MCF 10A (cell line): ENCODE measurements at regions not wholly inside any gene's neighbourhood (a gene's known extent, or its start where the extent isn't known, plus 50 kb on each side); places are given as distances from the start of the nearest gene placed in this dataset.

Experiments
- BruUV-seq: library from RNA; stranded (reverse); fragments of 400-500 nt; replicated peaks from 2 replicates; lab custom pipeline; 2021; lab: Mats Ljungman, UMichigan
- CTCF ChIA-PET: fragments of 300-600 bp; sonication (Branson Sonifier 250); formaldehyde crosslinking; extraction: SDS; loops from one replicate; lab custom pipeline; 2021; ENCODE audit warnings: antibody characterized with exemption, inconsistent platforms; lab: Yijun Ruan, JAX
- POLR2A ChIA-PET: fragments of 300-600, 350-650 bp; sonication (Branson Sonifier 250); formaldehyde crosslinking; extraction: SDS; loops from one replicate; lab custom pipeline; 2020; ENCODE audit warnings: antibody characterized with exemption, inconsistent platforms; lab: Yijun Ruan, JAX
- DNase-seq: peaks from one replicate; pipeline ENCODE4 v3.0.0-alpha.2; 2018; ENCODE audit not compliant: unreplicated experiment
- H3K27ac Mint-ChIP-seq: one replicate; pipeline ENCODE4 v1.8.0; 2022; ENCODE audit warnings: mild to moderate bottlenecking, low read depth, mixed read lengths; ENCODE audit not compliant: unreplicated experiment
- H3K27me3 Mint-ChIP-seq: one replicate; pipeline ENCODE4 v1.8.0; 2022; ENCODE audit warnings: mixed read lengths; ENCODE audit not compliant: insufficient read depth, unreplicated experiment
- H3K36me3 Mint-ChIP-seq: one replicate; pipeline ENCODE4 v1.8.0; 2022; ENCODE audit warnings: mild to moderate bottlenecking, moderate library complexity, mixed read lengths; ENCODE audit not compliant: insufficient read depth, unreplicated experiment
- H3K4me1 Mint-ChIP-seq: one replicate; pipeline ENCODE4 v1.8.0; 2022; ENCODE audit warnings: mixed read lengths; ENCODE audit not compliant: insufficient read depth, unreplicated experiment
- H3K4me3 Mint-ChIP-seq: one replicate; pipeline ENCODE4 v1.8.0; 2022; ENCODE audit warnings: mild to moderate bottlenecking, moderate library complexity, mixed read lengths; ENCODE audit not compliant: unreplicated experiment
- H3K9me3 Mint-ChIP-seq: one replicate; pipeline ENCODE4 v1.8.0; 2022; ENCODE audit warnings: mixed read lengths; ENCODE audit not compliant: unreplicated experiment
- intact Hi-C: fragments of 100-400 bp; cut with micrococcal nuclease; formaldehyde crosslinking; loops from 2 replicates; pipeline ENCODE4 v1.14.1; 2022
- TF ChIP-seq, protein P1 (sequence below): fragments of 200-600 bp; IDR thresholded peaks from one replicate; pipeline ENCODE4 v1.8.0; 2022; ENCODE audit warnings: antibody characterized with exemption, mild to moderate bottlenecking; ENCODE audit not compliant: unreplicated experiment

DNA sequence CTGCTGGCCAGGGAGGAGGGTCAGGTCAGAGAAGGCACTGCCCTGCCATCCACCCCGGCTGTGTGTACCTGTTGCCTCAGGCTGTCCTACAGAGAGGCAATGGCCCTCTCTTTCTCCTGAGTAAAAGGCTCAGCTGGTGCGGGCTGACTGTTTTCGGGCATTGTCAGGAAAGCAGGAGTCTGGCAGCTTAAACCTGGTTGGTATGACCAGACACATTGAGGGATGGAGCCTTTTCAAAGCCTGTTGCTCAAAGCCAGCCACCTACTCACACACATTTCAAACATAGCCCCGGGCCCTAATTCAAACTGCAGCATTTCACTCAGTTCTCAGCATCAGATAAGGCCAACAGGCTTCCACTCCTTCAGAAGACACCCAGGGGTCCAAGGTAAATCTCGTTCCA lies 61.8 kb upstream of the PDX1 start:
- Mint-ChIP-seq H3K9me3 (no peaks in the 10 kb centered on the region), H3K36me3 (no peaks in the 10 kb centered on the region), H3K27ac (no peak overlapping the region), H3K4me1 (peaks cover 6% of the 10 kb centered on the region), H3K27me3 (no peaks in the 10 kb centered on the region), H3K4me3 (no peak overlapping the region)
- BruUV-seq: no TSS peak
- ChIA-PET POLR2A (no interaction called here), CTCF (interaction anchor here (1.3 kb wide), 1 partner anchor 11 kb away, joined by 3 read pairs; no protein-coding TSS in a partner anchor)
- TF ChIP-seq, protein P1, sequence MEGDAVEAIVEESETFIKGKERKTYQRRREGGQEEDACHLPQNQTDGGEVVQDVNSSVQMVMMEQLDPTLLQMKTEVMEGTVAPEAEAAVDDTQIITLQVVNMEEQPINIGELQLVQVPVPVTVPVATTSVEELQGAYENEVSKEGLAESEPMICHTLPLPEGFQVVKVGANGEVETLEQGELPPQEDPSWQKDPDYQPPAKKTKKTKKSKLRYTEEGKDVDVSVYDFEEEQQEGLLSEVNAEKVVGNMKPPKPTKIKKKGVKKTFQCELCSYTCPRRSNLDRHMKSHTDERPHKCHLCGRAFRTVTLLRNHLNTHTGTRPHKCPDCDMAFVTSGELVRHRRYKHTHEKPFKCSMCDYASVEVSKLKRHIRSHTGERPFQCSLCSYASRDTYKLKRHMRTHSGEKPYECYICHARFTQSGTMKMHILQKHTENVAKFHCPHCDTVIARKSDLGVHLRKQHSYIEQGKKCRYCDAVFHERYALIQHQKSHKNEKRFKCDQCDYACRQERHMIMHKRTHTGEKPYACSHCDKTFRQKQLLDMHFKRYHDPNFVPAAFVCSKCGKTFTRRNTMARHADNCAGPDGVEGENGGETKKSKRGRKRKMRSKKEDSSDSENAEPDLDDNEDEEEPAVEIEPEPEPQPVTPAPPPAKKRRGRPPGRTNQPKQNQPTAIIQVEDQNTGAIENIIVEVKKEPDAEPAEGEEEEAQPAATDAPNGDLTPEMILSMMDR: no peak
- DNase-seq: no peak
- intact Hi-C loops: no loop called here

DNA sequence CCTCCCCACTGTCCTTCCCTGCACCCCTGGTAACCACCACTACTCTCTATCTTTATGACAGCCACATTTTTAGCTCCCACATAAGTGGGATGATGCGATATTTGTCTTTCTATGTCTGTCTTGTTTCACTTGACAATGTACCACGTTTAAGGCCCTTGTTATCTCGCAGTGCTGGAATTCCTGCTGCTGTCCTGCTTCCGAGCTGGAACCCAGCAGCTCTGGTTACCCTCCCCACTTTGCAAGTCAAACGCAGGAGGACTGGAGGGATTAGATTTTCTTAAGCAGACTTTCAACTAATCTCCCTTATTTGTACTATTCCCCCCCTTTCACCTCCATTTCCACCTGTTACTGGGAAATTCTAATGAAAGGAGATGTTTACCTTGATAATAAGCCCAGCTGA lies 59.1 kb upstream of the PDX1 start:
- BruUV-seq: no TSS peak
- Mint-ChIP-seq H3K27me3 (no peaks in the 10 kb centered on the region), H3K27ac (no peak overlapping the region), H3K9me3 (no peaks in the 10 kb centered on the region), H3K4me1 (no peaks in the 10 kb centered on the region), H3K36me3 (no peaks in the 10 kb centered on the region), H3K4me3 (no peak overlapping the region)
- ChIA-PET POLR2A (no interaction called here), CTCF (interaction anchor here (1.2 to 1.8 kb wide), 4 partner anchors 13 to 94 kb away, joined by 3 to 4 read pairs (median 4); no protein-coding TSS in a partner anchor)
- TF ChIP-seq, protein P1: no peak
- DNase-seq: no peak
- intact Hi-C loops: no loop called here

DNA sequence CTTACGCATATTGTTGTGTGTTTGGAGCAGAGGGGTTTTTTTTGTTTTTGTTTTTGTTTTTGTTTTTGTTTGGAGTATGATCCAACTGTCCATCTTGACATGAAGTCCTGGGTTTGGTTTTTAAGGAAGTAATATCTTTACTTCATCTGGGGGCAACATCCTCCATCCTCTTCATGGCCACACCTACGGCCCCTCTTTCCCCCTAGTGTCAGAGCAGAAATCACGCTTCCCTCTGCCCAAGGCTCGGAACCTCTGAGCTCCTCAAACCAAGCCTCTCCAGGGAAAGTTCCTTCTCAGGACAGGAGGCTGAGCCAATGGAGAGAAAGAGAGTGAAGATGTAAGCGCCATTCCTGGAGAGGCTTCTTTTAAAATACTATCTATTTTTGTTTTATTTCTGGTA lies 58.6 kb upstream of the PDX1 start:
- intact Hi-C loops: no loop called here
- CTCF ChIA-PET: interaction anchor here (0.7 to 1.8 kb wide), 6 partner anchors 13 to 338 kb away, joined by 3 to 5 read pairs (median 4); no protein-coding TSS in a partner anchor
- POLR2A ChIA-PET: no interaction called here
- Mint-ChIP-seq H3K36me3 (no peaks in the 10 kb centered on the region), H3K9me3 (no peaks in the 10 kb centered on the region), H3K27ac (no peak overlapping the region), H3K27me3 (no peaks in the 10 kb centered on the region), H3K4me1 (no peaks in the 10 kb centered on the region), H3K4me3 (no peak overlapping the region)
- TF ChIP-seq, protein P1: no peak
- DNase-seq: no peak
- BruUV-seq: no TSS peak

DNA sequence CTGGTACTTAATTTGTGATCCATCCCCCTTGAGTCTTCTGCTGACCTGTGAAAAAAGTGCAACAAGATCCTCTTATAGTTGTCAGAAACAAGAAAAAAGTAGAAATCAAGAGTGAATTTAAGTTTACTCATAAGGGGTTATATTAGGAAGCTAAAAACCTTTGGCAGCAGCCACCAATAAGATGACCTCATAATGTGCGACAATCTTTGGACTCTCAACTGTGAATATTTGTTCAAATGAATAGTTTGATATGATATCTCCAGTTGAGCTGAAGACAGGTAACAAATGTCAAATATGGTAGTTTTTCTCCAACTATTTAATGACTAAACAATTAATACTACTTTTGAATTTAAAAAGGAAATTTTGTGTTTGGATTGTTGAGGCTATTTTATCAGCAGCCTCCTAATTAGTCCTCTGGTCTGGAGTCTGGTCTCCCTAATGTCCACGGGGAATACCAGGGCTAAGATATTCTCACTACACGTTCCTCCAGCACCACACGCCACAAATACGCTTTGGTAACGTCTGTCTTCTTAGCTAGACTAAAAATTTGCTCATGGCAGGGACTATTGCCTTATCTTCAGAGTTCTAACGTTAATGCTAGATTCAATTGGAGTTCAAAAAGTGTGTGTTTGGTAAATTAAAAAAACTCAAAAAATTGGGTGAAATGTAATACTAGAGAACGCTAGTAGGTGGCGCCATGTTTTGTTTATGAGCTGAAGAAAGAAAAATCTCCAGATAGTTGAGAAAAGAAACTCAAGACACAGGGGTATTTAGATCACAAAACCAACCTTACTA lies 51.0 kb upstream of the PDX1 start:
- DNase-seq: peak; percentile 26
- Mint-ChIP-seq H3K9me3 (no peaks in the 10 kb centered on the region), H3K36me3 (no peaks in the 10 kb centered on the region), H3K4me3 (no peak overlapping the region), H3K4me1 (peaks cover 6% of the 10 kb centered on the region), H3K27ac (no peak overlapping the region), H3K27me3 (no peaks in the 10 kb centered on the region)
- ChIA-PET CTCF (interaction anchor here (0.5 to 3.4 kb wide), 23 partner anchors 11 to 506 kb away, joined by 3 to 18 read pairs (median 3); no protein-coding TSS in a partner anchor), POLR2A (interaction anchor here (0.6 to 1.2 kb wide), 3 partner anchors 9 to 340 kb away, joined by 3 to 4 read pairs (median 3); no protein-coding TSS in a partner anchor)
- no TSS peak for BruUV-seq
- intact Hi-C loops: loop anchor here (2.0 kb wide), 1 partner anchor 84 kb away; no protein-coding TSS in a partner anchor
- TF ChIP-seq, protein P1: peak; percentile 60
